RWPE1 (cell line): ENCODE measurements at regions not wholly inside any gene's neighbourhood (a gene's known extent, or its start where the extent isn't known, plus 50 kb on each side); places are given as distances from the start of the nearest gene placed in this dataset.

Source experiments
- CTCF ChIA-PET: fragments of 350-600 bp; sonication (Branson Sonifier 250); formaldehyde crosslinking; extraction: SDS; loops from one replicate; lab custom pipeline; 2021; lab: Yijun Ruan, JAX
- POLR2A ChIA-PET: fragments of 400-600 bp; formaldehyde crosslinking; extraction: SDS; loops from one replicate; lab custom pipeline; 2020; ENCODE audit warnings: antibody characterized with exemption; ENCODE audit not compliant: low non-redundant PET; lab: Yijun Ruan, JAX
- DNase-seq: peaks from one replicate; pipeline ENCODE4 v3.0.0; 2012; ENCODE audit warnings: low spot score
- H3K27ac ChIP-seq: fragments of 450-650 bp; 2 replicates; pipeline ENCODE4 v1.5.1; 2017
- CTCF ChIP-seq: fragments of 450-650 bp; conservative IDR thresholded peaks from 2 replicates; pipeline ENCODE4 v1.5.1; 2017; ENCODE audit warnings: low read depth, mild to moderate bottlenecking

- no peak overlapping the region for H3K27ac ChIP-seq
- TF ChIP-seq CTCF = no peak
- POLR2A ChIA-PET = no interaction called here
- CTCF ChIA-PET = no interaction called here
- DNase-seq = no peak
Observed at GRCh38 chr16:16857603-16858283, 478.8 kb downstream of the NPIPA7 start.

GRCh38 chr16:16861546-16861945 lies 482.6 kb downstream of the NPIPA7 start:
- no peak overlapping the region for H3K27ac ChIP-seq
- peak; percentile 69 for TF ChIP-seq CTCF
- ChIA-PET CTCF (interaction anchor here (0.6 to 0.9 kb wide), 4 partner anchors 15 to 1201 kb away, joined by 3 to 5 read pairs (median 4); no protein-coding TSS in a partner anchor), POLR2A (no interaction called here)
- DNase-seq = peak; percentile 34

GRCh38 chr16:16863672-16864071 lies 484.7 kb downstream of the NPIPA7 start:
- no peak for DNase-seq
- H3K27ac ChIP-seq = no peak overlapping the region
- ChIA-PET POLR2A (no interaction called here), CTCF (no interaction called here)
- TF ChIP-seq CTCF = no peak

GRCh38 chr16:16864536-16864935 lies 485.6 kb downstream of the NPIPA7 start:
- no peak for TF ChIP-seq CTCF
- POLR2A ChIA-PET = no interaction called here
- CTCF ChIA-PET = interaction anchor here (0.6 kb wide), 1 partner anchor 628 kb away, joined by 4 read pairs; no protein-coding TSS in a partner anchor
- DNase-seq = no peak
- H3K27ac ChIP-seq = no peak overlapping the region

- no peak for DNase-seq
- ChIA-PET POLR2A (no interaction called here), CTCF (interaction anchor here (0.6 kb wide), 1 partner anchor 627 kb away, joined by 4 read pairs; no protein-coding TSS in a partner anchor)
- TF ChIP-seq CTCF = no peak
- H3K27ac ChIP-seq = no peak overlapping the region
Observed at GRCh38 chr16:16865374-16865773, 486.4 kb downstream of the NPIPA7 start.

- POLR2A ChIA-PET = no interaction called here
- H3K27ac ChIP-seq = no peak overlapping the region
- no peak for TF ChIP-seq CTCF
- CTCF ChIA-PET = no interaction called here
- no peak for DNase-seq
Observed at GRCh38 chr16:16867973-16868372, 489.0 kb downstream of the NPIPA7 start.
